ENCODE measurements at regions not wholly inside any gene's neighbourhood (a gene's known extent, or its start where the extent isn't known, plus 50 kb on each side); places are given as distances from the start of the nearest gene placed in this dataset.
"Not testable (repeated sequence)": the region's sequence is repeated elsewhere in the genome, so short reads cannot be mapped to it uniquely, and the experiment has no call there.

- no peak for DNase-seq
Observed at GRCh38 chr11:25327656-25328055, 830.8 kb downstream of the LUZP2 start.

GRCh38 chr11:25339281-25339680 lies 842.4 kb downstream of the LUZP2 start:
- DNase-seq = no peak

- DNase-seq = no peak
Observed at GRCh38 chr11:25349537-25349936, 852.7 kb downstream of the LUZP2 start.

DNA sequence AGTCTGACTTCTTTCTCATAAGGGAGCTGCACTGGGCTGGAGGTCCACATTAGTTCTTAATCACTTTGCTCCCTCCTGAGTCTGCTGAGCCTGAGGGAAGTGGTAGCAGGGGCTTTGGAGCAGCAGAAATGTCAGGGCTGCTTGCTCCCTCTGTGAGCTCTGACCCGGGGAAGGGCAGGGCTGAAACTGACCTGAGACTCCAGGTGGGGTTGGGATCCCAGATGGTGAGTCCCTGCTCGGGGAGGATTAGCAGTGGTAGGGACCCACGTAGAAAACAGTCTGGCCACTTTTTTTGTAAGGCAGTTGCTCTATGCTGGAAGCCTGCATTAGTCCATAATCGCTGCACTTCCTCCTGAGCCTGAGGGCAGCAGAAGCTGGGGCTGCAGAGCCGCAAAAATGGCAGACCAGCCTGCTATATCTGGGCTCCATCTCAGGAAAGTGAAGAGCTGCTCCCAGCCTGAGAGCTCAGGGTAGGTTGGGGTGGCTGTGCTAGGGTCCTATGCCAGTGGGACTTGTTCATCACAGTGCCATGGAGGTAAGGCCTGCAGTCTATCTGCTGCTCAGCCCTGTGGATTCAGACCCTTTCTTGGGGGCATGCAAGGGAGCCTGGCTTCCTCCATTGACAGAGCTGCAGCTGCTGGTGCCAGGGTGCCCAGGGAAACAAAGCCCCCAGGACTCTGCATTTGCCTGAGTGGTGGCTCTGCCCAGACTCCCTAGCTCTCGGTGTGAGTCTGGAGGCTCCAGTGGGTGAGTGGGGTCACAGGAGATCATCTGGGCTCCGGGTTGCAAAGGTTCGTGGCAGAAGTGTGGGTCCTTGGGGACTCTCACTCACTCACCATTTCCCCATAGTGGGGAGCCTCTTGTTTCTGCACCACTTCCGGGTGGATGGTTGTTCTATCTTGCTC lies 854.3 kb downstream of the LUZP2 start:
- DNase-seq = no peak

GRCh38 chr11:25357133-25357532 lies 860.3 kb downstream of the LUZP2 start:
- DNase-seq = no peak

DNA sequence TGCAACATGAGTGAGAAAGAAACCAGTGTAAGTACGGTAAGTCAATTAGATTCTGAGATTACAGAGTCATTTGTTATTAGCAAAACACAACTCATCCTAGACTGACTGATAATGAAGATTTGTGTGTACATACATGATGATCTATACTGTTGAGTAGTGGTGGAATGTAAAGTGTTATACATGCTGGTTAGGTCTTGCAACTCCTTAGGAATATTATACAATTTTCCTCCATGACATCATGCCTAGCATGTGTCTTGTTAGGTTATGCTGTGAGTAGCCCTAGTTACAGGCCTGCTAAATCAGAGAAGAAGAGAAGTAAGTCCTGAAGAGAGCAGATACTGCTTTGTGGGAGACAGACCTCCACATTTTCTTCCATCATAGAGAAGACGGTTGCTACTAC lies 880.6 kb downstream of the LUZP2 start:
- no peak for DNase-seq

DNA sequence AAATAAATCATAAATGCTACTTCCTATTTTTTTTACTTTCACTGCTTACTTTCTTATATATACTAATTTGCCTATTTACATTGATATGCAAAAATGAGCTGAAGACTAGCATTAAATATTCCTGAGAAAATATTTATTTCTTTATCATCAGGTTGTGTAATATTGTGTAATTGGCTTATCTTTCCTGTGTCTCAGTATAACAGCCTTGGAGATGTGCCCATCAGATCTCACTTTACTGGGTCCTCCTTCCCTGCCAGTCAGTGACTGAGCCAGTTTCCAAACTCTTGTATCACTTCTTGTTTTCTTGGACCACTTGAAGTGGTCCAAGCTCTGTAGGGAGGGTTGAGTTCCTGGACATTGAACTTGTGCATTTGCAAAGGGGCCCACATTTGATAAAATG lies 900.0 kb downstream of the LUZP2 start:
- no peak for DNase-seq

DNA sequence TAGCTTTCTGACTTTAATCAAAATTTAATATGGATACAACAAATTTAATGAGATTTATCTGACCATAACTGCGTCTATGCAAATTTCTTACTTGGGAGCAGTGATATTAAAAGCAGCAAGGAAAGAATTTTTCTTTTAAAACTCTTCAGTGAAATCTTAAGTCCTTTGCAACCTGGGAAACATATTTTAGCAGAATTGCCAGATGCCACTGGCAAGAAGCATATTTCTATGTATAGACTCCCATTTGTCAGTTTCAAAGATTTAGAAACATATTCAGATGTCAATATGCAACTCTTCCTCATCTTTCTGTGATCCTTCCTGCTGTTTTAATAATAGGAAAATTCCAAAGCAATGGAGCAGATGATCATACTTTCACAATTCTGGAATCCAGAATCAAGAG lies 911.3 kb downstream of the LUZP2 start:
- no peak for DNase-seq

GRCh38 chr11:25415793-25416192 lies 916.1 kb upstream of the ANO3 start:
- DNase-seq = no peak

GRCh38 chr11:25423436-25424199 lies 908.3 kb upstream of the ANO3 start:
- no peak for DNase-seq

DNA sequence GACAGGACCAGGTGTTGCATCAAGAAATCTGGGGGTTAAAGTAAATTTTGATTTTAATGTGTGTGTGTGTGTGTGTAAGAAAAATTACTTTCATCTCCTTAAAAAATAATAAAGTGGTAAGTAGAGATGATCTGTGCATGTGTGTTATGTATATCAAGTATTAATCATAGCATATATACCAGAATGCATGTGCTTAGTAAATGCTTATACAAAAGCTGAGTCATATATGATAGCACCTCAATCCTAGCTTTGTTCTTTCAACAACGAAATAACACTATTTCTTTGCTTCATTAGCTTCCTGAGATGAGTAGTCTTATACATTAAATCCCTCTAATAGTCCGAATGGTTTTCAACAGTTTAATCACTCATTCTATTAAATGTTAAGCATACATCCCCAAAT lies 899.6 kb upstream of the ANO3 start:
- no peak for DNase-seq

- no peak for DNase-seq
Observed at GRCh38 chr11:25435197-25435596, 896.7 kb upstream of the ANO3 start.

DNA sequence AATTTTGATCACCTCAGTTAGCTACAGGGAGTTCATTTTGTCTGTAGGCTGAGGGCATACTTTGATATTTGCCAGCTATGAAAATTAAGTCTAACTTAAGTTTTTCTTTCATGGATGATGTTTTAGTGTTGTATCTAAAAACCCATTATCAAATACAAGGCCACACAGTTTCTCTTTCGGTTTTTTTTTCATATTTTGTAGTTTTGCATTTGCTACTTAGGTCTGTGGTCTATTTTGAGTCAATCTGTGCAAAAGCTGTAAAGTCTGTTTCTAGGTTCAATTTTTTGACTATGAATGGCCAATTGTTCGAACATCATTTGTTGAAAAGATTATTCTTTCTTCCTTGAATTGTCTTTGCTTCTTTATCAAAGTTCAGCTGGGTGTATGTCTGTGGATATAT lies 895.6 kb upstream of the ANO3 start:
- no peak for DNase-seq

- DNase-seq = no peak
Observed at GRCh38 chr11:25441421-25441820, 890.5 kb upstream of the ANO3 start.

GRCh38 chr11:25449091-25449490 lies 882.8 kb upstream of the ANO3 start:
- DNase-seq = no peak

DNA sequence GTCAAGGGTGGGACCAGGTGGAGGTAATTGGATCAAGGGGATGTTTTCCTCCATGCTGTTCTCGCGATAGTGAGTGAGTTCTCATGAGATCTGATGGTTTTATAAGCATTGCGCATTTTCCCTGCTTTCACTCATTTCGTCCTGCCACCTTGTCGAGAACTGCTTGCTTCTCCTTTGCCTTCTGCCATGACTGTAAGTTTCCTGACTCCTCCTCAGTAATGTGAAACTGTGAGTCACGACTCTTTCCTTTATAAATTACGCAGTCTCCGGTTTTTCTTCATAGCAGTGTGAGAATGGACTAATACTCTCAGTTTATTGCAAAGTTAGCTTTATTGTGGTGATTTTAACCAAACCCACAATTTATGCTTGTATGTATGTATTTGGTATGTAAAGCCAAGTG lies 878.5 kb upstream of the ANO3 start:
- no peak for DNase-seq

DNA sequence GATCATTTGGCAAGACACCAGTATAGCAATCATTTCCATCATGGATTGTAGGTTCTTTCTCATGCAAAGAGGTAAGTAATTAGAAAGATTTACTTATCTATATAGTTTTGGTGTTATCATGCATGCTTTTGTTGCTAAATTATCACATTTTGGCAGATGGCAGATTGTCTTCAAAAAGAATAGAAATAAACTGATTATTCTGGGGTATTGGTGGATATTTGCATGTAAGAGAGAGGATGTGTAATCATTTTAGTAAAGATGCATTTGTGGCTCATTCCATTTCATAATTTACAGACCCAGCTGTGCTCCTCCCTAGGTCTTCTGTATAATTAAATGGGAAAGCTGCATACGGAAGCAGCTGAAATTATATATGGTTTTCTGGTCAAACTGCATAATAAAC lies 875.7 kb upstream of the ANO3 start:
- DNase-seq = no peak

- DNase-seq = no peak
Observed at GRCh38 chr11:25483915-25484635, 847.9 kb upstream of the ANO3 start.

DNA sequence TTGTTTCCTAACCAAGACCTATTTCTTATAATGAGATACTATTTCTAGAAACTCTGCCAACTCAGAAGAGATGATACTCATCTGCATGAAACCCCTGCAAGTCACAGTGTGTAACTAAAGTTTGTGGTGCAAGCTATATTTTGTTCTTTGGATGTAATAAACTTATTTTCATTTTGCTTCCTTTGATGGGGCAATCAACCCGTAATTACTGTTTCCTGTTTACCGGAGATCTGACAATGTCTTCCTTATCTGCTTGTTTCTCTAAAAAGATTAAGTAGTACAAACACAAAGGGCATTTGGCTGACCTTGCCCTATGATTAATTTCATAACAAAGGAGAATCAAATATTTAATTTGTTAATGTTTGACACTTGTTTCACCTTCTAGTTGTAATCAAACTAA lies 846.6 kb upstream of the ANO3 start:
- DNase-seq = no peak

DNA sequence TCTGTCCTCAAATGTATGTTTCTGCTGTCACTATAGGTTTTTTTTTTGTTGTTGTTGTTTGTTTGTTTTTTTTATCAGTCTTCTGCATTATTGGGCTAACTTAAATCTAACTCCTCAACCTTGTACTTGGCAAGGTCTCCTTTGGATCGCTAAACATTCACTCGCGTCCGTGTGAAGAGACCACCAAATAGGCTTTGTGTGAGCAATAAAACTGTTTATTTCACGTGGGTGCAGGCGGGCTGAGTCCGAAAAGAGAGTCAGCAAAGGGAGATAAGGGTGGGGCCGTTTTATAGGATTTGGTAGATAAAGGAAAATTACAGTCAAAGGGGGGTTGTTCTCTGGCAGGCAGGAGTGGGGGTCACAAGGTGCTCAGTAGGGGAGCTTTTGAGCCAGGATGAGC lies 845.6 kb upstream of the ANO3 start:
- not testable (repeated sequence) for DNase-seq

DNA sequence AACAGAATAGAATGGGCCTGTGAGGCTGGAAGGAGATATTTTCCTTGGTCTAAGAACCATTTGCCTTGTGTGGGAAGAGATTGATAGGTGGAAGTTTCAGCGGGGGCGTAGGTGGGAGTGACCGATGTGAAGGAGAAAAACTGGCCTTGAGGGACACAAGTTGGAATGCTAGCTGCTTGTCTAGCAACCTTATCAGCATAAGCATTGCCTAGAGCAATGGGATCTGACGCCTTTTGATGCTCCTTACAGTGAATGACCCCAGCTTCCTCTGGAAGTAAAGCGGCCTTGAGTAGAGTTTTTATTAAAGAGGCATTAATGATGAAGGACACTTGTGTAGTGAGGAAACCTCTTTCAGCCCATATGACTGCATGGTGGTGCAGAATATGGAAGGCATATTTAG lies 843.8 kb upstream of the ANO3 start:
- DNase-seq = not testable (repeated sequence)

DNA sequence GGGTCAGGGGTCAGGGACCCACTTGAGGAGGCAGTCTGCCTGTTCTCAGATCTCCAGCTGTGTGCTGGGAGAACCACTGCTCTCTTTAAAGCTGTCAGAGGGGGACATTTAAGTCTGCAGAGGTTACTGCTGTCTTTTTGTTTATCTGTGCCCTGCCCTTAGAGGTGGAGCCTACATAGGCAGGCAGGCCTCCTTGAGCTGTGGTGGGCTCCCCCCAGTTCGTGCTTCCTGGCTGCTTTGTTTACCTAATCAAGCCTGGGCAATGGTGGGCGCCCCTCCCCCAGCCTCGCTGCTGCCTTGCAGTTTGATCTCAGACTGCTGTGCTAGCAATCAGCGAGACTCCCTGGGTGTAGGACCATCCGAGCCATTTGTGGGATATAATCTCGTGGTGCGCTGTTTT lies 830.5 kb upstream of the ANO3 start:
- DNase-seq = not testable (repeated sequence)

- DNase-seq = no peak
Observed at GRCh38 chr11:25515576-25515975, 816.4 kb upstream of the ANO3 start.

DNA sequence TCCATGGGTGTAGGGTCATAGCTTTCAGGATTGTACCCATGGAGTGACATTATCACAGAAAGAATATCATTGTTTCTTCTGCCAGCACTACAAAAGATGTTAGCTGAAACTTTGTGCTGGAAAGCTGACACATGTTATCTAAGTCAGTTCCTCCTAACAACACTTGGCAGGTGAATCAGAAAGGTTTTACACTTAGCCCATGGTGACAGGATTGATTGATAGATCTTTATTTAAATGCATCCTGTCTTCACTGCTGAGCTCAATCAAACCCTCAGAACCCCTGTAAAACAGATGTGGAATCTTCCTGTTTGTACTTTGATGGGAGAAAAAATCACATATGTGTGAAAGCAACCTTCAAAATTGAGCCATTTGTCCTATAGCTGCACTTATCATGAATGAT lies 811.5 kb upstream of the ANO3 start:
- no peak for DNase-seq

All from activated CD4-positive, alpha-beta T cell treated with anti-CD3 and anti-CD28 coated beads for 4 hours (primary cell).